Testis (tissue), 2 donors: ENCODE measurements at regions not wholly inside any gene's neighbourhood (a gene's known extent, or its start where the extent isn't known, plus 50 kb on each side); places are given as distances from the start of the nearest gene placed in this dataset.

Experiments used
- CTCF ChIP-seq, 3 experiments: fragments of 450-650 bp in 2 of 3; fragments of 200-600 bp in 1 of 3; sonication (generic) in 1 of 3; IDR thresholded peaks; one replicate each; pipeline ENCODE4 v1.5.1; 2016 to 2019; ENCODE audit warnings: antibody characterized with exemption in 3 of 3, mild to moderate bottlenecking in 2 of 3, moderate library complexity in 1 of 3
- POLR2A ChIP-seq: fragments of 450-650 bp; IDR thresholded peaks from one replicate; pipeline ENCODE4 v1.6.1; 2017; ENCODE audit warnings: antibody characterized with exemption, mild to moderate bottlenecking, moderate library complexity

- TF ChIP-seq CTCF (IDR thresholded peaks at IDR 0.05) (no peak), POLR2A (no peak)
These were observed 110.7 kb downstream of the TMEM47 start for GRCh38 chrX:34546366-34546765.
